ENCODE measurements at regions not wholly inside any gene's neighbourhood (a gene's known extent, or its start where the extent isn't known, plus 50 kb on each side); places are given as distances from the start of the nearest gene placed in this dataset.

DNA sequence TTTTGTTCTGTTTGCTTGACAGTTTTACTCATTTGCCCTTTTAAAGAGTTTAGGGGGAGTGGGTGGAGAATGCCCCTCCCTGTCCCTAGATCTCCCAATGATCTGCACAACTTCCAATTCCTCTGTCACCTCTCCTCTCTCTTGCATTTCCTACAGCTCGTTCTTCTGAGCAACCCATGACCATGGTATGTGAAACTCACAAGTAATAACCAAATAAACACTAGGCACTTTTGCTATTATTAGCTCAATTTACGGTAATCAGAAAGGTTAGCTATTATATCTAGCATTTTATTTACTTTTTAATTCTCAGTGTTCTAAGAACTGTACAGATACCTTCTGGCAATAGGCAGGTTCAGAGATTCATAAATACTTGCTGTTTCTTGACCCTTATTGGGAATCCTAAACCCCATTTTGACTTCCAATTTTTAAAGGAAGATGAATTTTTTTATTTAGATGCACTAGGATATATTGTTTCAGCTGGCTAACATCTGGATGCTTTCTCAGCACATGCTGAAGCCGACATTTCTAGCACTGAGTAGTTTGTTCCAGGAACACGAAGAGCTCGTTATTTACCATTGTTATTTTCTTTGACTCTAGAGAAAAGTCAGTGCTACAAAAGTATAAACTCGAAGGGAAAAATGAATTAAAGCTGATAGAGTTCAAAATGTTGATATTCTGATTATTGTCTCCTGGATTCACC lies 194.7 kb upstream of the TLL1 start:
- no peak for DNase-seq

DNA sequence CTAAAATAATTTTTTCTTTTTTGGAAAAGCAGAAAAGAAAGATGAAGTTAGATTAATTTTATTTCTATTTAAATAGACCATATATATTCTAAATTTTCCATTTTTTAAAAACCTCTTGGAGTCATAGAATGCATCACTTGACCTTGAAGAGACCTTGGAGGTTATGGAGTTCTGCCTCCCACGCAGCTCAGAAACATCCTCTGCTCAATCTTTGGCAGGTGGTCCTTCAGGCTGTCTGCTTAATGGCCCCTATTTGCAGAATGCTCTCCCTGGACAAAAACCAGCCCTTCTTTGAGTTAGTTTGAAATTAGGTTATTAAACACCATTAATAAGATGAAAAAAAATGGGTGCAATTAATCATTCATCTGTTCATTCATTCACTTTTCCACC lies 194.1 kb upstream of the TLL1 start:
- no peak for DNase-seq

DNA sequence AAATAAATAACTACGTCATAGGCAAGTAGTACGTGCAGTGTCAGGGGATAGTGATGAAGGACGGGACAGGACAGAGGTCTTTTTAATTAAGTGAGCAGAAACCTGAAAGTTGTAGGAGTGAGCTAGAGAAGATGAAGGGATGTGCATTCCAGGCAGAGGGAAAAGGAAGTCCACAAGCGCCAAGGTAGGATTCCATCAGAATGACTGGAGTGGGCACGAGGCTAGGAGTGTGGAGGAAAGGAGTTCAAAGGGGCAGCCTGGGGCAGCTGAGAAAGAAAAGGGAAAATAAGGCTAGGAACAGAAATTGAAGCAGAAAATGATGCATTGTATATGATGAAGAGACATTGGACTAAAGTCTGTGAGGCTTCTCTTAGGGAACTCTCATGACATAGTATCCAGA lies 192.2 kb upstream of the TLL1 start:
- DNase-seq = no peak

DNA sequence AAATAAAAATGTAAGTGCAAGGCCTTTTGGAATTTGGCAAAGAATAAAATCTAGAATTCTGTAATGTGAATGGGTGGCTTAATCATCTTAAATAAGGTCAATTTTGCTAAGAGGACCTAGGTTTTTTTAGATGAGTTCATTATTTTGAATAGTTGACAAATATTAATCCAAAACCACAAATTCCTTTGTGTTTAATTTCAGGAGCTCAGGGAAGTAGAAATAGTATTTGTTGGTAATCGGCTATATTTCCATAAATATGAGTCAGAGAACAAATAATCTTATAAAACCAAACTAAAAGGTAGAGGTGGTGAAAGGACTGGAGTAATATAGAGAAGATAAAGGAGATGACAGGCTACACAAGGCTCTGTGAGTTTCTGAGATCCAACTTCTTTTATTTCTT lies 190.4 kb upstream of the TLL1 start:
- no peak for DNase-seq

DNA sequence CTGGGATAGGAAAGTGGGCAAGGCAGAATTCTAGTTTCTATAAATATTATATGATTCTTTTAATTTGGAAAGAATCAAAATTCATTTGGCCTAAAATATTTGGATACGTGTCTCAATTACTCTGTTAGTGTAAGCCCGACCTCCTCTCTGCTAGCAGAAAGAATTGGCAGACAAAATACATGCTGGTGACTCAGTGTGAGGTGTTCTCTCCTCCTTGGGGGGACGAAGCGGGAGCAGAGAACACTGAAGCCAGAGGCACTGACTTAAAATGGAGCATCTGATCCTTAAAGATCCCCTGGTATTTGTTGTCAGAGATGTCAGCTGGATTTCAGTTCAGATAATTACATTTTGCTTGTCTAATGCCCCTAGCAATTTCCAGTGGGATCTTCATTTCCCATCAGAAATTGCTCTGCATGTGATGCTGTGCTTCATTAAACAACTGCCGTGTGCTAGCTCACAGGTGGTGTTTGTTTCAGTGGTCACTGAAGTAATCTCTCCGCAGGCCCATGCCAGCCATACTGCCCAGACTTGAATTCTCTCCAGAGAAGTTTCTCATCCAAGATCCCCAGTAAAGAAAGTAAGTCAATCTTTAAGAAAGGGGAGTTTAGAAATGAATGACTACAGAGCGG lies 188.7 kb upstream of the TLL1 start:
- no peak for DNase-seq

DNA sequence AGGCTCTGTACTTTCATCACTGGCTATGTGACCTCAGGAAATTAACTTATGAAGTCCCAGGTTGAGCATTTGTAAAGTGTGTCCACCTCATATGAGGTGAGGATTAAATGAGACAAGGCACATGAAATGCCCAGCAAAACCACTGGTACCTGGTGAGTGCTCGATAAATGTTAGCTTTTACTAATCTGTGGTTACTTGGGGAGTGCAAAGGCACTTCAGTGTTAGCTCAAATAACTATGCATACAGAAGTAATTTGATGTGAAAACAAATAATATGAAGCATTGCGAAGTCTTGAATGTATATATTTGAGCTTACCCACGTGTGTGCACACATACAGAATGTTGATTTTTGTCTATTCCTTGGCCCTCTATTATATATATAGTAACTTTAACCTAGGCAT lies 186.3 kb upstream of the TLL1 start:
- no peak for DNase-seq

DNA sequence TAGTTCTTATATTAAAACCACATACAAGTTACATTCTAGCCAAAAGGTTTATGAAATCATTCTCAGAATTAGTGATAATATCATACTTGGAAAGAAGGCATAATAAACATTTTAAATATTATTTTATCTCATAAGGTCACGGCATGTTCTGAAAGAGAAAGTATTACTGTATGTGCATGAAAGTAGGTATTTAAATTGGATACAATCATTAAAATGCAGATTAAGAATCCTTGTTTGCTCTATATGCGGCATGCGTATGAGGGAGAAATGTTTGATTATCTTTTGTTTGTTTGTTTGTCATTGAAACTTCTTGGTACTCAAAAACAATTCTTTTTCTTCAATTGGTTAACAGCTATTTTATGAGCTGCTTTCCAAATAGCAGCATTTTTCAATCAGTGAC lies 183.9 kb upstream of the TLL1 start:
- DNase-seq = no peak

DNA sequence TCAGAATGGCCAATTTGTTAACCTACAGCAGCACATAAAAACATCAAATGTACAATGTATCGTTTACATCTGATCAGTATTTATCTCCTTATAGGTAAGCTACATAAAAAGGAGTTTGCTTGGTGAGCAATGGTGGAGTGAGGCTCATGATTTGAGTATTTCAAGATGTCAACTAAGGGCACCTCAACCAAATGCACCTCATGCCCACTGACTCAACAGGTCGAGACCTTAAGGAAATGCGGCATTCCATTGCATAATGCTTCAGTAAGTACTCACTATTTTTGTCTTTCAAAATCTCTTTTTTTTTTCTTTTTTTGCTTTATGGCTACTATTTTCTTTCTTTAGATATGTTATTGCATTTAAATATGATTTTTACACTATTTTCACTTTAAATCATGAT lies 181.0 kb upstream of the TLL1 start:
- no peak for DNase-seq

DNA sequence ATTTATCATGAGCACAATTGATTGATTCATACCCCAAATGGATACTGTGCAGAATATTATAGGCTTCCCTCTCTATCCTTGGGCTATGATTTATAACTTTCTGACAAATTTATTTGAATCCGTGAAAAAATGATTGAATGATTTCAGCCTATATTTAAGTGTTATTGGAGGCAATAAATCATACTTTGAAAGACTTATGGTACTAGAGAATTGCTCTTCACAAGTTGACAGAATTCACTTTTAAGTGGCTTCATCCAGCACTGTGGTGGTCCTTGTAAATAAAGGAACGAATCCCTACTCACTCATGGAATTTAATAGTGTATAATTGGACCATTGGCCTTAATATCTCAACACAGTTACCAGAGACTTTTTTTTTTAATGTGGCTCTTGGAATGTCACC lies 174.8 kb upstream of the TLL1 start:
- no peak for DNase-seq

DNA sequence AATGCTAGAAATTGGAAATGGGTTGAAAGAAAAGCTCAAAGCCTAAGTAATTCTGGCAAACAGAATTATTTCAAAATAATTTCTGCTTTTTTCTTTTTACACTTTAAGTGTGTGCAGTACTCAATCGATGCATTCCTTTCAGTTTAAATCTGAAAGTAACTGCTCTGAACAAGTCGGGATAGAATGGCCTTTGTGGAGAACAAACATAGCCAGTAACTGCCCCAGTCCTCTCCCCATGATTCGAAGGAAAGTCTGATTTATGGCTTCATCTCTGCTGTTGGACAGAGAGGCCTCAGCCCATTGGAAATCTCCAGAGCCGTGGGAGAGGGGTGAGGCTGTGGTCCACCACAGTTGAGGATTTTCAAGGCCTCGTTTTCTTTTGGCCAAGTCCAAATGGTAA lies 174.0 kb upstream of the TLL1 start:
- no peak for DNase-seq

DNA sequence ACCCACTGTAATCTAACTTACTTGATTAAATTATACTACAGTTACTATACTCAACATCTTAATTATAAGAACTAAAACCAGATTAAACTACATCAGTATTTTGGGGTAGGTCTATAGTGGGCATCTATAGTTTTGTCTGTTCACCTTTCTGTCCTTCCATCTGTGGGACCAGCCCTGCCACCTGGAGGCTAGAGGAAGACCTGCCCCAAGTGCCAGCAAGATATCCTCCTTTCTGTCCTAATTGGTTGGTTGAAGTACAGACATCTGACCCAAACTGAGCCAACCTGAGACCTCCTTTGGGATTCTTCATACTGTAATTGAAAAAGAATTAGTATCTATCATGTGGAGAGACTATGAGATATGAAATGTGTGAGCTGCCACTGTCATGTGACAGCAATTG lies 172.2 kb upstream of the TLL1 start:
- no peak for DNase-seq

DNA sequence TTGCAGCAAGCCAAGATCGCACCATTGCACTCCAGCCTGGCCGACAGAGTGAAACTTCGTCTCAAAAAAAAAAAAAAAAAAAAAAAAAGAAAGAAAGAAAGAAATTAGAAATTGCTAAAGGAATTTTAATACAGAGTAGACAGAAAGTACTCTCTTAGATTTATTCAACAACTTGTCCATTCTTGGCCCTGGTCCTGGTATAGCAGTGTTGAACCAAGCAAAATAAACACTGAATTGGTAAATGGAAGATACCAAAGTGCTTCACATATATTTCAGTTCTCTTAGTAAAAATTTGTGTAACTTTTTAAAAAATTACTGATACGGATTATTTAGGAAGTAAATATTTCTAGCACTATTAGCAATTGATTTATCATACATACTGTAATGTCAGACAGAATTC lies 165.9 kb upstream of the TLL1 start:
- DNase-seq = no peak

DNA sequence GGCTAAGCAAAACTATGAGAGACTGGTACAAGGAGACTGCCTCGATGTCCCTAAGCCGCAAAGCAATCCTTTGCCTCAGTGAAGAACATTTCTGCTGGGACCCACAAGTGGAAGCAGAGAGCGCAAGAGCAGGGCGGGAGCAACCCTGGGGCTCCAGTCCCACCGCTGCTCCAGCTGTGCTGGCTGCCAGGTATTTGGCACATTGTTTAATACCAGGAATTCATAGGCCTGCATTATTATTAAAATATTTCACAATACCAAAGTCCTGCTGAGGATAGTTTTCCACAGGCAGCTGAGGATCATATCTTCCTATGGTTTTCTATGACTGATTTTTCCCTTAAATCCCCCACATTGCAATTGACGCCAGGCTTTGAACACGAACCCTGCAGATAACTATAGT lies 163.5 kb upstream of the TLL1 start:
- DNase-seq = no peak

DNA sequence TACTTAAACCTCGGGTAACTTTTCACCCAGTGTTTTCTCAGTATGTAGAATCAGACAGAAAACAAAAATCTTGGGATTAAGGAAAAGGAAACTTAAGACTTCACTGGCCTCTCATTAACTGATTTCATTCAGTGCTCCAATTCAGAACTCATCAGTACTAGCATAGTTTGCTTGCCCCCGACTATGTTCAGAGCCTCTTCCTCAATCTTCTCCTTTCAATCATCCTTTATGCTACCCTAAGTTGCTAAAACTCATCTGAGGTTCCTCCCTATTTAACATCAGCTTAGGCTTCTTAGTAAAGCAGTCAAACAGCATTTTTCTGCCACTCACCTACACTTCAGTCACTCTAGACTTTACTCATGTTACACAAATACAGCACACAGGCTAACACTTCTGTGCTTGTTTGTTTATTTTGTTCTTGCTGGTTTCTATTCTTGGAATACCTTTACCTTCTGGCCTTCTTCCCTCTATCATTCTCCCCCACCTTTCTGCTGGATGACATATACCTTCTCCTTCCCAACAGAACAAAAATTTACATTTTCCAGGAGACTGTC lies 163.0 kb upstream of the TLL1 start:
- no peak for DNase-seq

DNA sequence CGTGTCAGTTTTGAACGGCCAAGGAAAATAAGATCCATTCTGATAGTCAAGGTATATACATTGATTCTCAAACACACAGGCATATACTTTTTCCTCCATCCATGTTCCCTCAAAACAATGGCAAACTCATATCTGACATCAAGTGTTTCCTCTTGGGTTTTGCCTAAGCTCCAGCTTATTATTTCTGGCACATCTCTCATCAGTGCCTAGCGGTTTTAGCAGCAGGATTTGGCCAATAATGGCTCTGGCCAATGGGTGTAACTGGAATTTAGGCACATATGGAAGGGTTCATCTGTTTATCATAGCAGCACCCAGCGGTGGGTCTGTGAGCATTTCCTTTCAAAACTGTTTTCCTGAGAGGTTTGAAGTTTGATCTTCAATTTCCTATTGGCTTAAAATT lies 161.6 kb upstream of the TLL1 start:
- DNase-seq = no peak

DNA sequence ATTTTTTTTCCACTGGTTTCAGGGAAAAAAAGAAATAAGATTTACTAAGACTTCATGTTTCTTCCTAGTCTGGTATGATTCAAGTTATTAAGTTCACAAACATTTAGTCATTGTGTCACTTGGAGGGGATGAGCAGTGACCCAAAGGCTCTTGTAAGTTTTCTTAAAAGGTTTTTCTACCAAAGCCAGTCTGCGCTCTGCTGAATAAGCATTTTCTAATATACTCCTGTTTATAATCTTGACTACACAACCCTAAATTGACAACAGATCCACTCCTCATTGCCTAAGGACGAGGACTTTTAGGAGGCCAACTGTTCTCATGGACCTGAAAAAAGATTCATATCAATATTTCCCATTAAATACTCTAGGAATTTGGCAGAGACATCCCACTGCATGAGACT lies 161.1 kb upstream of the TLL1 start:
- no peak for DNase-seq

DNA sequence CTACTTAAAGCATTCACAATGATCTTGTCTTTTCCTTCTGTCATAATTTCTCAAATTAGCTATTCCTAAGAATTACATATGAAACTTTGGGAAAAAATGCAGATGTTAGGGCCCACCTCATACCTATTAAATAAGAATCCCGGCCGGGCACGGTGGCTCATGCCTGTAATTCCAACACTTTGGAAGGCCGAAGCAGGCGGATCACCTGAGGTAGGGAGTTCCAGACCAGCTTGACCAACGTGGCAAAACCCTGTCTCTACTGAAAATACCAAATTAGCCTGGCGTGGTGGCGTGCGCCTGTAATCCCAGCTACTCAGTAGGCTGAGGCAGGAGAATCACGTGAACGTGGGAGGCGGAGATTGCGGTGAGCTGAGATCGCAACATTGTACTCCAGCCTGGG lies 158.4 kb upstream of the TLL1 start:
- no peak for DNase-seq

DNA sequence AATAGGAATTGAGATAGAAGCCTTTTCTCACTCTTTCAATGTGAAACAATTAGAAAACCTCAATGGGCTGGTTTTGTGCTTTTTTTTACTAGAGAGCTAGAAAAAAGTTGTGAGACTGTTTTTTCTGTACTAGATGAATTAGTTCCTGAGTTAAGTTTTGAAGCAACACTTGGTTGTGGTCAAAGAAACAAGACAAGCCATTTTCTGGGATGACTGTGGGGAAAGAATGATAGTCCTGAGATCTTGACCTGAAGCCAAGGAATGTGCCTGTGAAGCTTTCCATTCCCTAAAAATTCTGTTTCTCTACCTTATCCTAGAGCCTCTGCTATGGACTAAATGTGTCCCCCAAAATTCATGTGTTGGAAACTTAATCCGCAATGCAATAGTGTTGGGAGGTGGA lies 157.8 kb upstream of the TLL1 start:
- no peak for DNase-seq

DNA sequence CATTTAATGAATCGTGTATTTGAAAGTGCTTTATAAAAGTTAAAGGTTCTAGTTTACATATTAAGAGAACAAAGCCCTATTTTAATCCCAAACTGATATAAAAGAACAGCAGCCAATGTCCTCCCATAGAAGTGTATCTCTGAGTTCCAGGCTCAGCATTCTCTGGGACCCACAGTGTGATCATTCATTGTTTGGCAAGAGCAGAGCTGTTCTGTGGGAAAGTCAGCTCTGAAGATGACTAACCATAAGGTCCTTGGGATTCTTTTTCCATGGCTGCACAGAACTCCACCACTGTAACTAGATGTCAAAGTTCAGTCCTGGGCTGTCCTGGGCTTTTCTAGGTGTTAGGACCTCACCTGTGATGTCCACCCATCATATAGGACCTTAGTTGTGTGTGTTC lies 157.0 kb upstream of the TLL1 start:
- no peak for DNase-seq

DNA sequence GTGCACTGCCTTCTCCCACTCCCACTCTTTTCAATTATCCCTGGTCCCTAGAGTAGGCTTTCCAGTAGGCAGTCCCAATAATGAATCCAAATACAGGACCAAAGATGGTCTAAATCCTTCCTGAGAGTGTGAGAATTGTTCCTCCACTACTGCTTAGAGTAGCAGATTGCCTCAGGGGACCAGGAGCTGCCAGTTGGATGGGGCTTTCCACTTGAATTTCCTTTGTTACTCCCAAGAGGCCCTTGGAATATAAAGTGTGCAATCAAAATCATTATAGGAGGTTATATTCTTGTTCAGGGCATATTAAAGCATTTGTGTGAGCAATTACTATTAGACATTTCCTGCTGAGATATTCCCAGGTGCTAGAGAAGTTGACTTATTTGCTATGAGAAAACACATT lies 156.6 kb upstream of the TLL1 start:
- DNase-seq = no peak

DNA sequence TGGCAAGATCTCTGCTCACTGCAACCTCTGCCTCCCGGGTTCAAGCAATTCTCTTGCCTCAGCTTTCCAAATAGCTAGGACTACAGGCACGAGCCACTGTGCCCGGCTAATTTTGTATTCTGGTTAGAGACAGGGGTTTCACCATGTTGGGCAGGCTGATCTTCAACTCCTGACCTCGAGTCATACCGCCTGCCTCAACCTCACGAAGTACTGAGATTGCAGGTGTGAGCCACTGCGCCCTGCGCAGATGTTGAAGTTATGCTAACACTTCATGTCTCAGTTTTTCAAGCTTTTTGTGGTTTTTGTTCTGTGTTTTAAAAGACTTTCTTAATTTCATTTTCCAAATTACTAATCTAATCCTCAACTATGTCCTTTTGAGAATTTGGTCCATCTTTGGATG lies 154.4 kb upstream of the TLL1 start:
- DNase-seq = no peak

DNA sequence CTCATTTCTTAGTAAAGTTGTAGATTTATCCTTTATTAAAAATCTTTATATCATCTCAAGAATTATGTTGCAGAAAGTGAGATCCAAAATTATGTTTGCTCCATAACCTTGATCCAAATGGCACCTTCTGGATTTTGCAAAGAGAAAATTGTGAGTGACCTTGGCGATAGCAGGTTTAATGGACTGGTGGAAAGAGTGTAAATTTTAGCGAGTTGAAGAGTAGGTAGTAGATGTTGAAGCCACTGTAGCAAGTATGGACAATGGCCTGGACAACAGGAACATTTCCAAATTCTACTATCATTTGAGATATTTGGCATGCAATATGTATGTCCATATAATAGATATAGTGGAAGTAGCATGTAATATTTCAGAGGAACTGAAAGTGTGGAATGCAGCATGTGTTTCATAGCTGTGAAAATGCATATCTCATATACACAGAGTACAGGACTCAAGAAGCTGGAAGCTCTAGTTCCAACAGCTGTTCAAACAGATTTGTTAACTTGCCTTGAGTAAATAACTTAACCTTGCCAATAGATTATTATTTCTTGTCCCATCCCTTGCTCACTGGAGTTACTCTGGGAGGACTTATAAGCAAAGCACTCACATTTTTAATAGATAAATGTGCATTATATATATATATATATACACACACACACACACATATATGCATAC lies 152.5 kb upstream of the TLL1 start:
- DNase-seq = no peak

DNA sequence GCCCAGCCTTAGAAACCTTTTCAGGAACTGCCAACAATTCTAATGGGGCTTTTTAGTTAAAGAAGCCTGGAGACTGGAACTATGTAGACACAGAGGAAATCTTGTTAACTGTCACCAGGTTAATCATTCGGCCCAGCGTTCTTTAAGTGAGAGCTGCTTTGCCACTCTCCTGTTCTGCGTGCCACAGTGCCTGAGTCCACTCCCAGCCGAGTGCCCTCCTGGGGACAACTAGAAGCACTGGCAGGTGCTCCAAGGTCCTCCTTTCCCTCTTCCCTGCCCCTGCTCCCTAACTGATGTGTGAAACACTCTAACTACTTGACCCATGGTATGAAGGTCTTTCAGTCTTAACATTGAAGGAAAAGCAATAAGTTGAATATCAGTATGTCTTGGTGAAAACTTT lies 151.2 kb upstream of the TLL1 start:
- DNase-seq = no peak

DNA sequence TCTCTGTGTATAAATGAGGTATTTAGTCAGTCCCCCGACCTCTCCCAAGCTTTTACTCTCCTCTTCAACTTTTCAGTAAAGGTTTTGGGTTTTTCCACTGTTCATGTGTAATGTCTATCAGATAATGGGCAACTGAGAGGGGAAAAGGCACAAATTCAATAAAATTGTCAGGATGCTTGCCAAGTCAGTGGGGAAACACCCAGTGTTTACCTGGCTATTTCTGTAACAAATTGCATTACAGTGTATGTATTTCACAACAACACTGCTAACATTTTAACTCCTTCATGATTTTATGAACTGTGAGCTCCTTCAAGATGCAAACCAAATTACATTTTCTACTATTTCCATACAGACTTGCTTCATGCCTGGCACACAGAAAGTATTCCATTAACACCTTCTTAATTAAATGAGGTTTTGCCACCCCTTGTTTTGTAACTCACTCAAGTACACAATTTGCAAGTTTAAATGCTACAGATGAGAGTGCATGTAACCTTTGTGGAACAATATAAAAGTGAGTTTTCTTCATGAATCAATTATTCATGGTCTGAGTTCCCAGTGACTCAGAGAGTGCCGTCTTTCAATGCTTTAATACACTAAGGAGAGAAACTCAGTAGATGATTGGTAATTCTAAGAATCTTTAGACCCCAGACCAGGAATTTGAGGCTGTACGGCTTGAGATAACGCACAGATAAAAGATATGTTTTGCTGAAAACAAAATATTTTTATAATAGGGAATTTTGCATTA lies 149.8 kb upstream of the TLL1 start:
- no peak for DNase-seq

All from activated CD4-positive, alpha-beta T cell treated with anti-CD3 and anti-CD28 coated beads, Interleukin-2, amount 50 U/mL, for 16 hours (primary cell).